ENCODE measurements at regions not wholly inside any gene's neighbourhood (a gene's known extent, or its start where the extent isn't known, plus 50 kb on each side); places are given as distances from the start of the nearest gene placed in this dataset.
"Not testable (repeated sequence)": the region's sequence is repeated elsewhere in the genome, so short reads cannot be mapped to it uniquely, and the experiment has no call there.

DNA sequence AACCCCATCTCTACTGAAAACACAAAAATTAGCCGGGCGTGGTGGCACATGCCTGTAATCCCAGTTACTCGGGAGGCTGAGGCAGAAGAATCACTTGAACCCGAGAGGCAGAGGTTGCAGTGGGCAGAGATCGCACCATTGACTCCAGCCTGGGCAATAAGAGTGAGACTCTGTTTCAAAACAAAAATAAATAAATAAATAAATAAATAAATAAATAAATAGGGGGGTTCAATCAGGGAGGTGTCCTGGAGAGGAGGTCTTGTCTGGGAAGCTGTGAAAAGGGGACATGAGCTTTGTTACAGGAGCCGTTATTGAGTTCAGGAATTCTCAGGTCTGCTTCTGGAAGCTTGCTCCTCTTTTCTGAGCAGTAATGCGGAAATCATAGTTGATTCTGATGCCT, 157.7 kb downstream of the SH3BP4 start:
- H3K27ac ChIP-seq (ENCODE audit: insufficient read depth, low read depth, low read length); H3K79me2 ChIP-seq (ENCODE audit: control insufficient read depth, insufficient read depth, low read length); H3K4me3 ChIP-seq (replicated peaks in 1 of 3; ENCODE audit: insufficient read depth in 1 of 3, low read depth in 1 of 3, low read length in 3 of 3); H3K9ac ChIP-seq (replicated peaks; ENCODE audit: extremely low read depth, insufficient read depth, low read length); H2AFZ ChIP-seq (ENCODE audit: low read depth, low read length); H3K9me3 ChIP-seq (replicated peaks; ENCODE audit: control insufficient read depth, insufficient read depth, low read length); H3K36me3 ChIP-seq (ENCODE audit: control insufficient read depth in 2 of 2, extremely low read depth in 1 of 2, insufficient read depth in 2 of 2, low read length in 2 of 2); POLR2A ChIA-PET; H3K4me2 ChIP-seq (ENCODE audit: insufficient read depth, low read length); FAIRE-seq; BruUV-seq (replicated peaks); H3K9me1 ChIP-seq (replicated peaks; ENCODE audit: control insufficient read depth, extremely low read depth, insufficient read depth, low read length); DNase-seq (ENCODE audit: low read depth, low spot score); H3K4me1 ChIP-seq (ENCODE audit: control insufficient read depth, extremely low read depth, insufficient read depth, low read length); H3K27me3 ChIP-seq (ENCODE audit: control insufficient read depth in 2 of 2, insufficient read depth in 2 of 2, low read length in 2 of 2); H4K20me1 ChIP-seq (replicated peaks; ENCODE audit: control insufficient read depth, extremely low read depth, insufficient read depth, low read length): not testable (repeated sequence)
- intact Hi-C loops (cut with micrococcal nuclease): loop anchor here (5.0 kb wide), 3 partner anchors 287 to 487 kb away; no protein-coding TSS in a partner anchor
- dilution Hi-C loops (cut with MboI; ENCODE audit: extremely low pct_ligation_motif_present, low sequenced_read_pairs): loop anchor here (25.0 kb wide), 1 partner anchor 547 kb away; no protein-coding TSS in a partner anchor
- CTCF ChIA-PET: interaction anchor here (4.6 to 4.7 kb wide), 2 partner anchors 560 to 564 kb away, joined by 55 to 98 read pairs; no protein-coding TSS in a partner anchor

DNA sequence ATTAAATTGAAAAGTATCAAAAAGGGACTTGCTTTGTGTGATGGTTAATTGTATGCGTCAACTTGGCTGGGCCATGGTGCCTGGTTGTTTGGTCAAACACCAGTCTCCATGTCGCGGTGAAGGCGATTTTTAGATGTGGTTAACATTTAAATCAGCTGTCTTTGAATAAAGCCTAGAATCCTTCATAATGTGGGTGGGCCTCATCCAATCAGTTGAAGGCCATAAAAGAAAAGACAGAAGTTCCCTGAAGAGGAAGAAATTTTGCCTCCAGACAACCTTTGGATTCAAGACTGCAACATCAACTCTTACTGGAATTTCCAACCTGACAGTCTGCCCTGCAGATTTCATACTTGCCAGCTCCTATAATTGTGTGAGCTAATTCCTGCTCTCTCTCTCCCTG, 160.5 kb downstream of the SH3BP4 start:
- intact Hi-C loops (cut with micrococcal nuclease) (no loop called here), dilution Hi-C loops (cut with MboI; ENCODE audit: extremely low pct_ligation_motif_present, low sequenced_read_pairs) (loop anchor here (25.0 kb wide), 1 partner anchor 550 kb away; no protein-coding TSS in a partner anchor)
- FAIRE-seq: no peak

More for the DNA sequence above, 160.5 kb downstream of the SH3BP4 start:
- Histone ChIP-seq H2AFZ (ENCODE audit: low read depth, low read length) (no peak overlapping the region), H3K9me1 (replicated peaks; ENCODE audit: control insufficient read depth, extremely low read depth, insufficient read depth, low read length) (no peaks in the 10 kb centered on the region), H3K4me2 (ENCODE audit: insufficient read depth, low read length) (no peak overlapping the region), H3K36me3 (ENCODE audit: control insufficient read depth in 2 of 2, extremely low read depth in 1 of 2, insufficient read depth in 2 of 2, low read length in 2 of 2) (no peaks in the 10 kb centered on the region), H4K20me1 (replicated peaks; ENCODE audit: control insufficient read depth, extremely low read depth, insufficient read depth, low read length) (no peaks in the 10 kb centered on the region), H3K4me3 (replicated peaks in 1 of 3; ENCODE audit: insufficient read depth in 1 of 3, low read depth in 1 of 3, low read length in 3 of 3) (no peak overlapping the region), H3K4me1 (ENCODE audit: control insufficient read depth, extremely low read depth, insufficient read depth, low read length) (no peaks in the 10 kb centered on the region), H3K9ac (replicated peaks; ENCODE audit: extremely low read depth, insufficient read depth, low read length) (no peak overlapping the region), H3K27me3 (ENCODE audit: control insufficient read depth in 2 of 2, insufficient read depth in 2 of 2, low read length in 2 of 2) (peaks cover 2% of the 10 kb centered on the region in 2 experiments), H3K9me3 (replicated peaks; ENCODE audit: control insufficient read depth, insufficient read depth, low read length) (no peaks in the 10 kb centered on the region), H3K79me2 (ENCODE audit: control insufficient read depth, insufficient read depth, low read length) (no peaks in the 10 kb centered on the region), H3K27ac (ENCODE audit: insufficient read depth, low read depth, low read length) (no peak overlapping the region)
- CTCF ChIA-PET: interaction anchor here (4.0 kb wide), 1 partner anchor 567 kb away, joined by 22 read pairs; no protein-coding TSS in a partner anchor
- TF ChIP-seq EZH2 (IDR thresholded peaks at IDR 0.05; ENCODE audit: borderline replicate concordance, low read depth, low read length, severe bottlenecking) (no peak), CTCF (IDR thresholded peaks at IDR 0.05; ENCODE audit: extremely low read depth in 1 of 2, insufficient read depth in 1 of 2, low read depth in 1 of 2, low read length in 2 of 2) (no peak), MAX (IDR thresholded peaks at IDR 0.05; ENCODE audit: insufficient read depth, insufficient read length) (no peak), JUN (IDR thresholded peaks at IDR 0.05; ENCODE audit: borderline replicate concordance, insufficient read depth, insufficient read length, low read depth) (no peak), POLR2AphosphoS5 (IDR thresholded peaks at IDR 0.05; ENCODE audit: insufficient read depth, low read depth, low read length) (no peak), POLR2A (IDR thresholded peaks at IDR 0.05; ENCODE audit: low read depth, low read length) (no peak), MYC (IDR thresholded peaks at IDR 0.05; ENCODE audit: low read depth, low read length) (no peak), FOS (IDR thresholded peaks at IDR 0.05; ENCODE audit: borderline replicate concordance, insufficient read depth, low read length) (no peak), GATA2 (IDR thresholded peaks at IDR 0.05; ENCODE audit: insufficient read depth, insufficient read length, low read depth, low read length) (no peak)
- POLR2A ChIA-PET: no interaction called here
- no peak for DNase-seq (ENCODE audit: low read depth, low spot score)
- no TSS peak for BruUV-seq (replicated peaks)
